ENCODE measurements at regions not wholly inside any gene's neighbourhood (a gene's known extent, or its start where the extent isn't known, plus 50 kb on each side); places are given as distances from the start of the nearest gene placed in this dataset.

- peaks cover 59% of the 10 kb centered on the region for H3K27me3 Mint-ChIP-seq (ENCODE audit: low read depth)
- no peaks in the 10 kb centered on the region for H3K9me3 Mint-ChIP-seq
- DNase-seq (ENCODE audit: low spot score), result no peak
- no peak overlapping the region for H3K27ac Mint-ChIP-seq
- intact Hi-C loops (cut with micrococcal nuclease), result loop anchor here (5.0 kb wide), 1 partner anchor 1029 kb away; no protein-coding TSS in a partner anchor
- H3K4me1 Mint-ChIP-seq (ENCODE audit: low read depth), result peaks cover 6% of the 10 kb centered on the region
- no peaks in the 10 kb centered on the region for H3K36me3 Mint-ChIP-seq (ENCODE audit: low read depth)
- no peak overlapping the region for H3K4me3 Mint-ChIP-seq (ENCODE audit: low read depth)
Observed at GRCh38 chr1:218166268-218166945, 118.7 kb upstream of the RRP15 start.

GRCh38 chr1:218171302-218171893, 113.7 kb upstream of the RRP15 start:
- intact Hi-C loops (cut with micrococcal nuclease), result no loop called here
- DNase-seq (ENCODE audit: low spot score), result no peak
- Mint-ChIP-seq H3K27ac (no peak overlapping the region), H3K4me3 (ENCODE audit: low read depth) (no peak overlapping the region), H3K4me1 (ENCODE audit: low read depth) (no peaks in the 10 kb centered on the region), H3K36me3 (ENCODE audit: low read depth) (no peaks in the 10 kb centered on the region), H3K9me3 (no peaks in the 10 kb centered on the region), H3K27me3 (ENCODE audit: low read depth) (peaks cover 16% of the 10 kb centered on the region)

- intact Hi-C loops (cut with micrococcal nuclease), result no loop called here
Observed at GRCh38 chr1:218182455-218182854, 102.6 kb upstream of the RRP15 start.

GRCh38 chr1:218200979-218201378, 84.1 kb upstream of the RRP15 start:
- H3K27ac Mint-ChIP-seq, result no peak overlapping the region
- DNase-seq (ENCODE audit: low spot score), result no peak
- H3K4me3 Mint-ChIP-seq (ENCODE audit: low read depth), result no peak overlapping the region
- H3K9me3 Mint-ChIP-seq, result no peaks in the 10 kb centered on the region
- H3K36me3 Mint-ChIP-seq (ENCODE audit: low read depth), result no peaks in the 10 kb centered on the region
- intact Hi-C loops (cut with micrococcal nuclease), result no loop called here
- H3K27me3 Mint-ChIP-seq (ENCODE audit: low read depth), result no peaks in the 10 kb centered on the region
- no peaks in the 10 kb centered on the region for H3K4me1 Mint-ChIP-seq (ENCODE audit: low read depth)

More at GRCh38 chr1:218182455-218182854, 102.6 kb upstream of the RRP15 start:
- no peaks in the 10 kb centered on the region for H3K36me3 Mint-ChIP-seq (ENCODE audit: low read depth)
- no peak overlapping the region for H3K4me3 Mint-ChIP-seq (ENCODE audit: low read depth)
- H3K9me3 Mint-ChIP-seq, result no peaks in the 10 kb centered on the region
- DNase-seq (ENCODE audit: low spot score), result no peak
- H3K27me3 Mint-ChIP-seq (ENCODE audit: low read depth), result no peaks in the 10 kb centered on the region
- no peak overlapping the region for H3K27ac Mint-ChIP-seq
- H3K4me1 Mint-ChIP-seq (ENCODE audit: low read depth), result no peaks in the 10 kb centered on the region

- intact Hi-C loops (cut with micrococcal nuclease), result no loop called here
- no peak overlapping the region for H3K27ac Mint-ChIP-seq
- no peak overlapping the region for H3K4me3 Mint-ChIP-seq (ENCODE audit: low read depth)
- no peak for DNase-seq (ENCODE audit: low spot score)
- no peaks in the 10 kb centered on the region for H3K36me3 Mint-ChIP-seq (ENCODE audit: low read depth)
- no peaks in the 10 kb centered on the region for H3K4me1 Mint-ChIP-seq (ENCODE audit: low read depth)
- no peaks in the 10 kb centered on the region for H3K27me3 Mint-ChIP-seq (ENCODE audit: low read depth)
- no peaks in the 10 kb centered on the region for H3K9me3 Mint-ChIP-seq
Observed at GRCh38 chr1:218201601-218202000, 83.5 kb upstream of the RRP15 start.

GRCh38 chr1:218205721-218206120, 79.4 kb upstream of the RRP15 start:
- Mint-ChIP-seq H3K27me3 (ENCODE audit: low read depth) (no peaks in the 10 kb centered on the region), H3K4me1 (ENCODE audit: low read depth) (no peaks in the 10 kb centered on the region), H3K36me3 (ENCODE audit: low read depth) (no peaks in the 10 kb centered on the region), H3K4me3 (ENCODE audit: low read depth) (no peak overlapping the region), H3K9me3 (no peaks in the 10 kb centered on the region), H3K27ac (no peak overlapping the region)
- no peak for DNase-seq (ENCODE audit: low spot score)
- intact Hi-C loops (cut with micrococcal nuclease), result no loop called here

- no peaks in the 10 kb centered on the region for H3K4me1 Mint-ChIP-seq (ENCODE audit: low read depth)
- no peaks in the 10 kb centered on the region for H3K36me3 Mint-ChIP-seq (ENCODE audit: low read depth)
- no peaks in the 10 kb centered on the region for H3K27me3 Mint-ChIP-seq (ENCODE audit: low read depth)
- H3K27ac Mint-ChIP-seq, result no peak overlapping the region
- no peak for DNase-seq (ENCODE audit: low spot score)
- no peak overlapping the region for H3K4me3 Mint-ChIP-seq (ENCODE audit: low read depth)
- no peaks in the 10 kb centered on the region for H3K9me3 Mint-ChIP-seq
- intact Hi-C loops (cut with micrococcal nuclease), result no loop called here
Observed at GRCh38 chr1:218207194-218207593, 77.9 kb upstream of the RRP15 start.

- no peaks in the 10 kb centered on the region for H3K4me1 Mint-ChIP-seq (ENCODE audit: low read depth)
Observed at GRCh38 chr1:218209351-218209861, 75.7 kb upstream of the RRP15 start.

GRCh38 chr1:218211241-218211640, 73.9 kb upstream of the RRP15 start:
- Mint-ChIP-seq H3K27me3 (ENCODE audit: low read depth) (no peaks in the 10 kb centered on the region), H3K9me3 (no peaks in the 10 kb centered on the region), H3K36me3 (ENCODE audit: low read depth) (no peaks in the 10 kb centered on the region), H3K4me1 (ENCODE audit: low read depth) (no peaks in the 10 kb centered on the region), H3K27ac (no peak overlapping the region), H3K4me3 (ENCODE audit: low read depth) (no peak overlapping the region)
- no peak for DNase-seq (ENCODE audit: low spot score)
- intact Hi-C loops (cut with micrococcal nuclease), result no loop called here

More at GRCh38 chr1:218209351-218209861, 75.7 kb upstream of the RRP15 start:
- no peaks in the 10 kb centered on the region for H3K36me3 Mint-ChIP-seq (ENCODE audit: low read depth)
- no peak for DNase-seq (ENCODE audit: low spot score)
- H3K27ac Mint-ChIP-seq, result no peak overlapping the region
- H3K27me3 Mint-ChIP-seq (ENCODE audit: low read depth), result no peaks in the 10 kb centered on the region
- H3K9me3 Mint-ChIP-seq, result no peaks in the 10 kb centered on the region
- H3K4me3 Mint-ChIP-seq (ENCODE audit: low read depth), result no peak overlapping the region
- intact Hi-C loops (cut with micrococcal nuclease), result no loop called here

GRCh38 chr1:218217040-218217439, 68.1 kb upstream of the RRP15 start:
- no peak for DNase-seq (ENCODE audit: low spot score)
- peaks cover 3% of the 10 kb centered on the region for H3K27me3 Mint-ChIP-seq (ENCODE audit: low read depth)
- no peaks in the 10 kb centered on the region for H3K4me1 Mint-ChIP-seq (ENCODE audit: low read depth)
- no peaks in the 10 kb centered on the region for H3K9me3 Mint-ChIP-seq
- intact Hi-C loops (cut with micrococcal nuclease), result no loop called here
- no peaks in the 10 kb centered on the region for H3K36me3 Mint-ChIP-seq (ENCODE audit: low read depth)
- H3K27ac Mint-ChIP-seq, result no peak overlapping the region
- H3K4me3 Mint-ChIP-seq (ENCODE audit: low read depth), result no peak overlapping the region

GRCh38 chr1:218219460-218219859, 65.6 kb upstream of the RRP15 start:
- intact Hi-C loops (cut with micrococcal nuclease), result no loop called here
- H3K4me1 Mint-ChIP-seq (ENCODE audit: low read depth), result no peaks in the 10 kb centered on the region

GRCh38 chr1:218224101-218224500, 61.0 kb upstream of the RRP15 start:
- DNase-seq (ENCODE audit: low spot score), result no peak
- Mint-ChIP-seq H3K27me3 (ENCODE audit: low read depth) (peaks cover 3% of the 10 kb centered on the region), H3K36me3 (ENCODE audit: low read depth) (no peaks in the 10 kb centered on the region), H3K4me1 (ENCODE audit: low read depth) (no peaks in the 10 kb centered on the region), H3K27ac (no peak overlapping the region), H3K4me3 (ENCODE audit: low read depth) (no peak overlapping the region), H3K9me3 (no peaks in the 10 kb centered on the region)
- intact Hi-C loops (cut with micrococcal nuclease), result no loop called here

More at GRCh38 chr1:218219460-218219859, 65.6 kb upstream of the RRP15 start:
- Mint-ChIP-seq H3K4me3 (ENCODE audit: low read depth) (no peak overlapping the region), H3K27ac (no peak overlapping the region), H3K9me3 (no peaks in the 10 kb centered on the region), H3K36me3 (ENCODE audit: low read depth) (no peaks in the 10 kb centered on the region), H3K27me3 (ENCODE audit: low read depth) (peaks cover 3% of the 10 kb centered on the region)
- no peak for DNase-seq (ENCODE audit: low spot score)

GRCh38 chr1:218226005-218226404, 59.1 kb upstream of the RRP15 start:
- intact Hi-C loops (cut with micrococcal nuclease), result no loop called here
- Mint-ChIP-seq H3K36me3 (ENCODE audit: low read depth) (no peaks in the 10 kb centered on the region), H3K4me3 (ENCODE audit: low read depth) (no peak overlapping the region), H3K27ac (no peak overlapping the region), H3K9me3 (no peaks in the 10 kb centered on the region), H3K27me3 (ENCODE audit: low read depth) (no peaks in the 10 kb centered on the region), H3K4me1 (ENCODE audit: low read depth) (no peaks in the 10 kb centered on the region)
- no peak for DNase-seq (ENCODE audit: low spot score)

Data from activated T-helper 2 cell treated with anti-CD3 and anti-CD28 coated beads, Interferon-gamma antibody, Interleukin-2, Interleukin-4, amounts not matched to agents 10 μg/mL and 5 μg/mL and 100 μg/mL, durations not matched to agents 14 hours and 24 hours and 36 hours (primary cell).